ENCODE measurements at regions not wholly inside any gene's neighbourhood (a gene's known extent, or its start where the extent isn't known, plus 50 kb on each side); places are given as distances from the start of the nearest gene placed in this dataset.

DNA sequence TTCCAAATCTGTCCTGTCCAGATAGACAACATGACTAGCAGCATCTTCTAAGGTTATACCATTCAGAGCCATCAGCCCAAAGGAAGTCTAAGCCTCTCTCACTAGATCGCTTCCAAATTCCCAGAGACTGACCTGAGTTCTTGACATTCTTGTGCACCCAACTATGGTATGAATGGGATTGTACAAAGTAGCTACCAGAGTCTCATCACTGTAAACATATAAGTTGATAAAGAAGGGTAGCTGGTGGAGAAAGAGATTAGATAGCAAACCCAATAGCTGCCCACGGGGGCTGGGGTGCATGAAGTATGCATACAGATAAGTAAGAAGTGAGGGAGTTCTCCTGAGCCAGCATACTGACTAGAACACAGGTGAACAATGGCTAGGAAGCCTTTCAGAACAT, 180.0 kb downstream of the PLPP3 start:
- intact Hi-C loops (cut with DNase I), result no loop called here
- no peak for DNase-seq

DNA sequence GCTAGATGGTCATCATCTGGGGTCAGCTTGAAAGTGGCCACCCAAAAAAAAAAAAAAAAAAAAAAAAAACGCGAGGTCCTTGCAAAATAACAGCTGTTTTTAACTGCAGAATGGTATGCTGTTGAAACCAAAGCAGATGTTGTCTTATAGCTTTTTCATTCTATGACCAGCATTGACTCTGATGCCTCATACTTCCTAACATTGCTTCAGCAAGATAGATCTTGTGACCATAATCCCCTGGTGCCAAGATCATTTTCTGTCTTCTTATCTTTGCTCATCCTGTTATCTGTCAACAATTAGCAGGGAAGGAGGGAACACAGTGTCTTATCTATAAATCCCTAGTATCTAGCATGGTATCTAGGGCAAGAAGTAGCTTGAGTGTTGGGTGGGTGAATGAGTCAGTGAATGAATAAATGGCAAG, 181.5 kb downstream of the PLPP3 start:
- no peak for DNase-seq
- intact Hi-C loops (cut with DNase I), result no loop called here

DNA sequence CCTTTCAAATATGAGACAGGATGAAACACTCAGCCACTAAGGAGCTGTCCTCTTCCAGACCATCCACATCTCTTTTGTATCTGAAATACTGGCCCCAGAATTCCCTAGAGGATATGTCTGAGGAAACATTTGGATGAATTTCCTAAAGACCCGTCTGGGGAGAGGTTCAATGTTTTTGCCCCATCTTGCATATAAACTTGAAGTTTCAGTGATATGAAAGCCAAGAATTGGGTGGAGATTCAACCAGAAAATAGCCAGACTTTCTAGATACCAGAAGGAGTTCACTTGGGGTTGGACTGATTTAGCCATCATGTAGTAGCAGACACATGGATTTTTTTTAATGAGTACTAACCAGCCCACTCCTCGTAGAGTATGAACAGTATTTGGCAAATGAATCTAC, 182.0 kb downstream of the PLPP3 start:
- intact Hi-C loops (cut with DNase I), result no loop called here
- DNase-seq, result no peak

DNA sequence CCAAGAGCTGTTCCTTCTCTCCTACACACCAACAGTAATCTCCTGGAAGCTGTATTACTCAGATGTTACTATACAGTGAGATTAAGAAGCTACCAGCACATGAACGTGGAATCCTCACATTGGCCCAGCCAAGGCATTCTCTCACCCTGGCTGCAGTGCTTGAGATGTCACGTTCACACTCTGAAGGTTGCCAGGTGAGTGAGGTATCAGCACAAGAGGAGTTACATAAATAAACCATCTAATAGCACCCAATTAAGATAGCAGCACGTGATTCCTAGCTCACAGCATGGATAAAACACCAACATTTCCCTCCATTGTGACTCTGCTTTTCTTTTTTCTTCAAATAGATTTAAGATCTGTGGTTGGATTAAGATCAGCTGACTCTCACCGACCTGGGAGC, 182.8 kb downstream of the PLPP3 start:
- no peak for DNase-seq
- intact Hi-C loops (cut with DNase I), result no loop called here

DNA sequence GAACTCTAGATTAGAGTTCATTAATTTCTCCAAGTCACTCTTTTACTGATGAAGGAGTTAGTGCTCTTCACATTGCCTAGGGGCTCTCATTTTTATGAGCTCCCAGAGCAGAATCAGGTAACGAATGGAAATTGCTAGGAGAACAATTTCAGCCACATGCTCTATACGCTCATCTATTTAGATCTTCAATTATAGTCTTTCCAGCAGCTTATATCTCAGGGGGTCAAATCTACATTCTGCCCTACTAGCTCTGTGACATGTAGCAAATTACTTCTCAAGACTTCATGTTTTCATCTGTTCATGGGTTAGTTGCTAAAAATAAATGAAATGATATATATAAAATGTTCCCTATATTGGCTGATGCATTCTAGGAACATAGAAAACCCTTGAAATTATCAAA, 183.6 kb downstream of the PLPP3 start:
- no peak for DNase-seq
- intact Hi-C loops (cut with DNase I), result no loop called here

DNA sequence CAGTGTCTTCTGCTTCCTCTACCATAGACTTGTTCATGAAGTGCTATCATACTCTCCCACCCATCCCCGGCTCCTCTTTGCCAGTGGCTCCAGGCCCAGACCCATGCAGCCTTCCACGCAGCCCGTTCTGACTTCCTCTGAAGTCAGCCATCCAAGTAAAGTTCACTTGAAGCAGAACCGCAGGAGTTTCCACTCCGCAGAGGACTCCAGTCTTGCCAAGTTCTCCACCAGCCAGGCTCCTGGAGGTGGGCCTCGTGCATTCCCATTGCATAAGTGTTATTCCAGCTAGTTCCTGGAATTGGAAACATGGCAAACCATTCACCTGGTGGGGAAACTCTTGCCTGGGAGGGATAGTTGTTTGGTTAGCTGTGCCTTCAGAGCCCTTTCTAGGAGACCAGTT, 185.1 kb downstream of the PLPP3 start:
- no peak for DNase-seq
- intact Hi-C loops (cut with DNase I), result no loop called here

DNA sequence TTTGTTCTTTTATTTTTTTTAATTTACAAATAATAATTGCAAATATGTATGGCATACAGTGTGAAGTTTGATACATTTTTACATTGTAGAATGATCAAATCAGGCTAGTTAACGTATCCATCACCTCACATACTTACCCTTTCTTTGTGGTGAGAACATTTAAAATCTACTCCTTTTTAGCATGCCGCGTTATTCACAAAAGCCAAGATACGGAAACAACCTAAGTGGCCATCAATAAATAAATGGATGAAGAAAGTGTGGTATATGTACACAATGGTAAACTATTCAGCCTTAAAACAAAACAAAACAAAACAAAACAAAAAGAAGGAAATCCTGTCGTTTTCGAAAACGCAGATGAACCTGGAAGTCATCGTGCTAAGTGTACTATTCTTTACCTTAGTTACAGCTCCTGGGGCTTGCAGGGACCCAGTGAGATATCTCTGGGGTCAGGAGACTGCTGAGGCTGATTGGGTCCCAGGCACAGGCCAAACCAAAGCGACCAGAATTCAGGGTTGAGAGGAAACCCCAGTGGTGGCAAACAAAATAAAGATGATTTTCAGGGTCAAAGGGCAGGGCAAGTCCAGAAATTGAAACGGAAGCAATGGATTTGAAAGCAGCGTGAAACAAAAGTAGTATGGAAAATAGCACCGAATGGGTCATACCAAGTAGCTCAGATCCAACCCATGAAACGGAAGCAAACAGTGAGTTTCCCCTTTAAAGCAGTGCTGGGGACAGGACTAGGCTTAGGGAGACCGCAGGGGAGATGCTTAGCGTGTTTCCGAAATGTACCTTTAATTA, 188.2 kb downstream of the PLPP3 start:
- intact Hi-C loops (cut with DNase I), result no loop called here
- no peak for DNase-seq

DNA sequence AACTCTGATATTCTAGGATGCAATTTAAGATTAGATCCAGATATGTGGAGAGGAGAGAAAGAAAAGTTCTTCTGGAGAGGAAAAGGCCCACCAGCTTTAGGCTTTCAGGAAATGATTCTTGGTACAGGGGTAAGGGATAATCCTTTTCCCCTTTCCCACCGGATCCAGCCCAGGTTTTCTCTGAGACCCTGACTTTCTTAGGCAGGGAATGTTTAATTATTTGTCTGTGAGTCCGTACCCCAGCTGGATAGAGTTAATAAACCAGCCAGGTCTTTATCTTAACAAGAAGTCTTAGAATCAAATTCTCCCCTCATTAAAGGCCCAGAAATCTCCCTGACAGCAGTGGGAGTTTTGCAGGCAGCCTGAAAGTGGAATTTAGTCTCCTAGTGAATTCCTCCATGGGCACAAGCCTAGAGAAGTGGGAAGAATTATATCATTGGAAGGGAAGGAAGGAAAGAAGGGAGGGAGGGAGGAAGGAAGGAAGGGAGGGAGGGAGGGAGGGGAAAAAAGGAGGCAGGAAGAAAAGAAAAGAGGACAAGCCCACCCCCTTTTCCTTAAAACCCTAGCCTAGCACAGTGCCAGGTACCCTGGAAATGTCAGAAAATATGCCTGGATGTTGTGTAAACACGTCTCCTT, 189.0 kb downstream of the PLPP3 start:
- no peak for DNase-seq
- intact Hi-C loops (cut with DNase I), result no loop called here

DNA sequence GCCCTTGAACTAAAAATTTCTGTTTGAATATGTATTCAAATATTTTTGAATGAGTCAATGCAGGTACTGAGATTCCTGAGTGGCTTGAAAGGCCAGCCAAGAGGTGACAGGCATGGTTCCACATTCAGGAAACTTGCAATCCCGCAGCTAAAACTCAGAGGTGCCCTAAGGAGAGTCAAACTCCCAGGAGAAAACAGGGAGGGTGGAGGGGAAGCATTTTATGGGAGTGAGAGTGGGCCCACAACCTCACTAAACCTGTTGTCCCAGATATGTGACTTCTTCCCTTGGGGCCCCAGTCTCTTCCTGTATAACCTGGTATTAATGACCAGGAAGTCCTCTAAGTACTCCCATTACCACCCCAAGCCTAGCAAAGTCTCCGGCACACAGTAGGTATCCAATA, 189.6 kb downstream of the PLPP3 start:
- no peak for DNase-seq
- intact Hi-C loops (cut with DNase I), result no loop called here

DNA sequence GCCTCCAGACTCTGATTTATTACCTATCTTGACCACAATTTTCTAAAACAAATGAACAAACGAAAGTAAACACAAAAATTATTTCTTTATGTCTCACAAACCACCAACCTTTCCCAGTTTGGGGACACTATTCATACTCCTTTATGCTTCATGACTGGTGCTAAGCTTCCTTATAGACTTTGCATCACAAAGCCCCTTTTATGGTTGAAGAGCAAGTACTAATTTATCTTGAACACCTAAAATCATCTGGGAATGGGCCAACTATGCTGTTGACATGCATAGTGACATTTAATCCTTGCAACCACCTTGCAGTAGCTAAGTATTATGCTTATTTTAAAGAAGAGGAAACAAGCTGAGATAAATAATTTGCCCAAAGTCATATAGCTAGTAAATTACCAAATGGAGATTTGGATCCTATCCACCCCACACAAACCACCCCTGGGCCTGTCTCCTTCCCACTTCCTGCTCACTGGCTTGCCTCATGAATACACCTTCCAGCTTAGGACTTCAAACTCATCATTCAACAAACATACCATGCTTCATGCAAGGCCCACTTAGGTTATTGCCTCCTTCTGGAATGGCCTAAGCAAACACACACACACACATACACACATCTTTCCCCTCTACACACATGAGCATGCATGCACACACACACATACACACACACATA, 192.2 kb downstream of the PLPP3 start:
- no peak for DNase-seq
- intact Hi-C loops (cut with DNase I), result no loop called here

DNA sequence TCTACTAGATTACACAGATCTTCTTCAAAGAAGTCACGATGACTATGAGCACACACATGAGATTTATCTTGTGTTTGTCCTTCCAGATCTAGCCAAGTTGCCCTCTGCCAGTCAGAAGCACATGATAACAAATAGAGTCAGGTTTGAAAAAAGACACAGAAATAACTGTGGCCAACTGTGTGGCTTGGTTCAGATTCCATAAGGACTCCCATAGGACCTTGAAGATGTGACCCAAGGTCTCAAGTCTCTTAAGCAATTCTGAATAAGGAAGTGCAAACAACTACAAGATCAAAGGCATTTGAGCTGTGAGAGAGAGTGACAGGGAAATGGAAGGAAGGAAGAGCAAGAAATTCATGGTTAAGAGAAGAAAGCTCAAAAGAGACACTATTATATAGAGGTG, 194.0 kb downstream of the PLPP3 start:
- DNase-seq, result no peak
- intact Hi-C loops (cut with DNase I), result no loop called here

DNA sequence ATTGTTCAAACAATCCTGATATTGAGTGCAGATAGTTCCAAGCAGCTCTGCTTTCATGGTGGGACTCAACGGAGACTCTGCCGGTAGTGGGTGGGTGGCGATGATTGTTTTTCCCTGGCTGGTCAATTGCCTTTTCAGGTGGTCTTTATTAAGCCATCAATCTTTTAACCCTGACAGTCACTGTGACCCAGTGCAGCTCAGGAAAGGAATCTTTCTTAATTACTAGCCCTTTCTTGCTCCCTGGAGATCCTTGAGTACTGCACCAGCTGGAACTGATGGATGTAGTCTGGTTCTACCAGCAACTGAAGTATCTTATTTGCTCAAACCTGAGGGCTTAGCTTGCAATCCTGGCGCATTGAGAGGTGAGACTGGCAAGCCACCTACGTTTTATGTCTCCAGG, 196.4 kb downstream of the PLPP3 start:
- intact Hi-C loops (cut with DNase I), result no loop called here
- DNase-seq, result no peak

DNA sequence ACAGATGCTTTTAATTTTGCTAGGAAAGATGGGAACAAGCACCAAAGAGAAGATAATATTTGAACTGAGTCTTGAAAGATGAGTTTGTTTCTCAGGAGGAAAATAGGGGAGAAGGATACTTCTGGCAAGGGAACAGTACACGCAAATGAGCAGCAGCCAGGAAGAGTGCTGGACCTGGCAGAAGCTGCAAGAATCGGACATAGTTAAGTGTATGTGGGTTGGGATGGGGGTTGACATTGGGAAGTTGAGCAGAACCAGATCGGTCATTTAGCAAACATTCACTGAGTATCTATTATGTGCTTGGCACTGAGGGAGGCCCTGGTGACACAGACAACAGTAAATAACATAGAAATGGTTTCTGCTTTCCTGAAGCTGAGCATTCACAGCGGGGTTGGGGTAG, 198.8 kb downstream of the PLPP3 start:
- intact Hi-C loops (cut with DNase I), result no loop called here
- no peak for DNase-seq

DNA sequence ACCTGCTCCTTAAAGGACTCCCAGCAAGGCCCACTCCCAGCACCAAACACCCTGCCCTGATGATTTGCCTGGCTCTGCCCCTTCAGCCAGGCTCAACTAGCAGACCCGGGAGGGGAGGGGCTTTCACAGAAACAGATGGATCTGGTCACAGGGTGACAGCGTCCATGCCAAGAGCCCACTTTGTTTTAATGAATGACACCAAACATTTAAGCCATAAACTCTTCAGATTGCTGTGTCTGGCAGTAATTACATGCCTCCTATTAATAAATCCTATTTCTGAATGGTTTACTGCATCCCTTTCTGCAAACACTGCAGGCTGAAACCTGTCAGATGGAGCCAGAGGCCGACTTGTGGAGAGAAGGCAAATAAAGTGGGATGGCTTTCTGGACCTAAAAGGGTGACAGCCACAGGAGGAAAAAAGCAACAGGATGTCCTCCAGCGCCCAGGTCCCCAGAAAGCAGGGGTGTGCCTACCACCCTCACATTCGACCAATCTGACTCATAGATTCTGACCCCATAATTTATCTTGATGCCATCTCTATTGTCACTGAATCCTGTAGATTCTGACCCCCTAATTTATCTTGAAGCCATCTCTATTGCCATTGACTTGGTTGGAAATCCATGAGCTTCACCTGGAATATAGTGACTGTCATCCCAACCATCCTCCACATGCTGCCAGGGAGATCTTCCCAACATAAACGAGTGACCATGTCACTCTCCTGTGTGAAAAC, 200.9 kb downstream of the PLPP3 start:
- intact Hi-C loops (cut with DNase I), result no loop called here
- peak in 15 of 42 donors; percentile 4 to 46 (median 11) for DNase-seq

DNA sequence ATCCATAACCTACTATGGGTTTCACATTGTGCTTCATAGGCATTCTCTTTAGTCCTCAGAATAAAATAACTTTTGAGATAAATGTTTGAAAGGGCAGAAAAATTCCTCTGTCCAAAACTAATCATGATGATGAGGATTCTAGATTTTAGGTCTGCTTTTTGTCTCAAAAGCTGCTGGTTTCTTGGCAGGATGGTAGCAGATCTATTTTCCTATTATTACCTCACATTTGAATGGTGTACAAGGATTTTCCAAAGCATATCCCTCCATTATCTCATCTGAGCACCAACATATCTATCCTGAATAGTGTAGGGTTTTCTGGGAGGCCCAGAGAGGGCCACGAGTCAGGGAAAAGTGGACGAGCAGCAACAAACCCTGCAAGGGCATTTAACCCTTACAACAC, 201.9 kb downstream of the PLPP3 start:
- no peak for DNase-seq
- intact Hi-C loops (cut with DNase I), result no loop called here

DNA sequence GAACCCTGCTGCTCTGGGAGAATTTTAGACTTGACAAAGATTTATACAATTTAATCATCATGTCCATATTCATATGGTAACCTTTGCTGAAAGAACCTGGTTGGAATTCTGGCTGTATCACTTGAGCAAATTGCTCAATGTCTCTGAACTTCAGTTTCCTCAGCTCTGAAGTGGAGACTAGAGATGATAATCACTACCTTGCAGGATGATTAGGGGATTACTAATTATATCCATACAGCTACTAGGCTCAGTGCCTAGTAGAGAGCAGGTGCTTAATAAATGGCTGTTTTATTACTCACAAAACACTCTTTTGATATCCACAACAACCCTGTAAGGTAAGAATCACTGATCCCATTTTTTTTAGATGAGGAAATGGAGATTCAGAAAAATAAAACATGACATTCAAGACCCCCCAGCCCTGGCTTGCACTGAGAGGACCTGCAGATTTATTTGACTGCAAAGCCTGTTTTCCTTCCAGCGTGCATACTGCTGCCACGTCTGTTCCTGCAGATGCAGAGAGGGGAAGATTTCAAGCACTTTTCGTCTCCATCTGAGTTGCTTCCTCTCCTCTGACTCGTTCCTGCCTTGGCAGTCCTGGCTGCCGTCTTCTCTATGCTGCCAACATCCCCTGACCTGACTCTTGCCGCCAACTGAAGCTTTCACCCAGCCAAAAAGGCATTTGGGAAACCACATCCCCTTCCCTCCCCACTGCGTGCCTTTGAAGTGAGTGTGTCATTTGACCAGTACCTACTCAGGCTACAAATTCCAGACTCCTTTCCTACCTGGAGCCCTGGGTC, 203.0 kb downstream of the PLPP3 start:
- DNase-seq, result peak in 17 of 42 donors; percentile 6 to 44 (median 18)
- intact Hi-C loops (cut with DNase I), result no loop called here

DNA sequence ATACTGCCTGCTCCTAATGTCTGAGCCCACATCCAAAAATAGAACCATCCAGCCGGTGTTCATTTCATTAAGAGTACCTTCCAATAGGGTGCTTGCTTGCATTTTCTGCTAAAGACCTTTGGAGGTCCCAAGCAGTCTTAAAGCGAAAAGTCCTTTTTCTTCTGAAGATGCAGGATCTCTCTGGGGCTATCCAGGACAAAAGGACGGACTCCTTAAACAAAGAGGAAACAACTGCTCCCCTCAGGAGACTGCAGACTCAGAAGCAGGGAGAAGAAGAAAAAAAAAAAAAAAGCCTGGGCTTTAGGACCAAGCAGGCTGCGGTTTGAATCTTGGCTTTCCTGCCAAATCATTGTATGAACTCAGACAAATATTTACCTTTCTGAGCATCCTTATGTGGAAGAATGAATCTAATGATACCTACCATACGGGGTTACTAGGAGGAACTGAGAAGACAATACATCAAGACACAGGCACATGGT, 204.0 kb downstream of the PLPP3 start:
- intact Hi-C loops (cut with DNase I), result no loop called here
- no peak for DNase-seq

DNA sequence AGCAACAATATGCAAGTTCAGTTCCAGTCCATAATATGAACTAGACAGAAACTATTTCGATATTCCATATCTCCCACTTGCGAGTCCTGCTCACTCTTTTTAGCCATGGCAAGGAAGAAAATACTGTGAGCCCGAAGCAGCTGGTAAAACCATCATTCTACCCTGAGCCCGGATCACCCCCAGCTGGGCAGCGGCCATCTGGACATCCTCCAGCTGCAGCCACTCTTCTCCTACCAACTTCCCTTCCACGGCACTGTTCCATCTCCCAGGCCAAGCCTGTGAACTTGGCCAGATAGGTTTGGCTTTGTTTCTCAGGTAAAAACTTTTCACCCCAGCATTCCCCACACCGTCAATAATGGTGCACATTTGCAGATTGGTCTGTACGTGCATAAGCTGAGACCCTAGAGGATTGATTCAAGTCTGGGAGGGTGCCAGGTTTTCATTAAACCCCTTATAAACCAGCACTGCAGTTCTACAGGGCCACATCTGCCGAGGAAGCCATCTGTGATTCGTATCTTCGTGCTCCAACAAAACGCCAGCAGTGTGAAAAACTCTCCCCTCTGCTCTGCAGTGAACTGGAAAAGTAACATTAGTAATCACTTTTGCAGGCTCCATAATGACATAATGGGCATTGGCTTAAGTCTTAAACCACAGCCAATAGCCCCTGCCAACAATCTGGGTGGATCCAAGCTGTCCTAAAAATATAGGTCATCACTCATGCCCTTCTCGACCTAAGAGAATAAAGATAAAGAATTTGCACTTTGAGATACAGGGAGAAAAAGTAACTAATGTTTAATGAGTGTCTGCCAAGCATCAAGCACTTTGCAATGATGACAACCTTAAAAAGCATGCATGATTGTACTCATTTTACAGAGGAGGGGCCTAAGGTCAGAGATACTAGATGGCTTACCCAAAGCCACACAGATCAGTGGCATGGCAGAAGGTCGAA, 205.1 kb downstream of the PLPP3 start:
- DNase-seq, result peak in 7 of 42 donors; percentile 10 to 40 (median 12)
- intact Hi-C loops (cut with DNase I), result no loop called here
